NCI-H748 treated with DMSO at 0.1 percent for 48 hours (cell line): ENCODE measurements at regions not wholly inside any gene's neighbourhood (a gene's known extent, or its start where the extent isn't known, plus 50 kb on each side); places are given as distances from the start of the nearest gene placed in this dataset.

Experiments
- DNase-seq: peaks from one replicate; lab custom pipeline; 2025; lab: John Stamatoyannopoulos, UW

- no peak for DNase-seq
Observed at GRCh38 chr1:36743286-36744005, 260.7 kb upstream of the CSF3R start.

DNA sequence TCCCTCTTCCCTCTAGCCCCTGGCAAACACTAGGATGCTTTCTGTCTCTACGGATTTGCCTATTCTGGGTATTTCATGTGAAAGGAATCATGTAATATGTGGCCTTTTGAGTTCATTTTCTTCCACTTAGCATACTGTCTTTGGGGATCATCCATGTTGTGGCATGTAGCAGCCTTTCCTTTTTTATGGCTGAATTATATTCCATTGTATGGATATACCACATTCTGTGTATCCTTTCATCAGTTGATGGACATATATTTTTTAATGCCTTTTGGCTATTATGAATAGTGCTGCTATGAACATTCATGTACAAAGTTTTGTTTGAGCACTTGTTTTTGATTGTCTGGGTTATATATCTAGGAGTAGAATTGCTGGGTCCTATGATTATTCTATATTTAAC, 258.4 kb upstream of the CSF3R start:
- no peak for DNase-seq

- DNase-seq = no peak
Observed at GRCh38 chr1:36740446-36740845, 257.7 kb upstream of the CSF3R start.

- no peak for DNase-seq
Observed at GRCh38 chr1:36739703-36740289, 257.1 kb upstream of the CSF3R start.

DNA sequence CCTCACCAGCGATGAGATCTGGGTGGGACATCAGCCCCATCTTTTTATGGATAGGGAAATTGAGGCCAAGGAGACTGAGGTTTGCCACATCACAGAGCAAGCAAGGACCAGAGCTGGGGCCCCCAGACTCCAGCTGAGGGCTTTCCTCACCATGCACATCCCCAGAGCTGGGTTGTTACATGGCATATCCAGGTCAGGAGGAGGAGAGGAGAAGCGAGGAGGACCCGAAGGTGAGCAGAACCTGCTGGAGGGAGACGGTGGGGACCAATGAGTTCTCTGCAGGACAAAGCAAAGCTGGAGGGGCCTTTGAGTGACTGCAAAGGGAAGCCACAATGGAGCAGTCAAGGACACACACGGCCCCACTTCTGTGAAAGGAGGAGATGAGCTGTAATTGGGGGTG, 255.5 kb upstream of the CSF3R start:
- DNase-seq = no peak

DNA sequence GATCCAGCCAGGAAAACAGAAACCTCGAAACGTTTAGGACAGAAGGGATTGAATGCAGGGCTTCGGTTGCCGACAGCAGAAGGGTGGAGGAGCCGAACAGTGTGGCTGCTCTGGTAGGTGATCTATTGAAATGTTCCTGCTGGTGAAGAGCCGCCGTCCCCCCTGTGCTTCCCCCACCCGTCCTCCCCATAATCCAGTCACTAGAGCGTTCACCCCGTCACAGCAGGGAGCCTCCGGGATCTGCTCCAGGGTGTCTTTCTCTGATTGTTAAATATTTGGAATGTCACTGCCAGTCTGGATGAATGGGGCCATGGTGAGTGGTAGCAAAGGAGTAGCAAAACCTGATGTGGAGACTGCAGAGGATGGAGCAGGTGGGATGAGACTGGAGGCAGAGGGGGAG, 255.1 kb upstream of the CSF3R start:
- no peak for DNase-seq

DNA sequence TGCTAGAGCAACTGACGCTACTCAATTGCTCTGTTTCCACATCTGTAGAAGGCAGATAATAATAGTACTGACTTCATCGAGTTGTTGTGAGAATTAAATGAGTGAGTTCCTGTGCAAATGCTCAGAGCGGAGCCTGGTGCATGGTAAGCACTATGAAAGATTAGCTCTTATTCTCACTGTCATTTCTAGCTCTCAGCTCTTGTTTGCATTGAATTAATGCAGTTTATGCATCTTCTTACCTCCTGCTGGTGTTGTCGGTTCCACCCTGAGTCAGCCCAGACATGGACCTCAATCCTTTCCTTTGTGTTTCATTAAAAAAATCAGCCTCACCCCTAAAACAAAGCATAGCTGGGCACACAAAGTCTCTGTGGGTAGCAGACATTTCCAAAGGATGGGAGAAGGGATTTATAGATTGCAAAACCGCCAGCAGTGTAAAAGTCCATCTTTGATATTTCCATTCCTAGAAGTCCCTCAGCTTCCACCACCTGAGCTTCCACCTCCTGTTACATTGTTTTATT, 254.4 kb upstream of the CSF3R start:
- DNase-seq = no peak

DNA sequence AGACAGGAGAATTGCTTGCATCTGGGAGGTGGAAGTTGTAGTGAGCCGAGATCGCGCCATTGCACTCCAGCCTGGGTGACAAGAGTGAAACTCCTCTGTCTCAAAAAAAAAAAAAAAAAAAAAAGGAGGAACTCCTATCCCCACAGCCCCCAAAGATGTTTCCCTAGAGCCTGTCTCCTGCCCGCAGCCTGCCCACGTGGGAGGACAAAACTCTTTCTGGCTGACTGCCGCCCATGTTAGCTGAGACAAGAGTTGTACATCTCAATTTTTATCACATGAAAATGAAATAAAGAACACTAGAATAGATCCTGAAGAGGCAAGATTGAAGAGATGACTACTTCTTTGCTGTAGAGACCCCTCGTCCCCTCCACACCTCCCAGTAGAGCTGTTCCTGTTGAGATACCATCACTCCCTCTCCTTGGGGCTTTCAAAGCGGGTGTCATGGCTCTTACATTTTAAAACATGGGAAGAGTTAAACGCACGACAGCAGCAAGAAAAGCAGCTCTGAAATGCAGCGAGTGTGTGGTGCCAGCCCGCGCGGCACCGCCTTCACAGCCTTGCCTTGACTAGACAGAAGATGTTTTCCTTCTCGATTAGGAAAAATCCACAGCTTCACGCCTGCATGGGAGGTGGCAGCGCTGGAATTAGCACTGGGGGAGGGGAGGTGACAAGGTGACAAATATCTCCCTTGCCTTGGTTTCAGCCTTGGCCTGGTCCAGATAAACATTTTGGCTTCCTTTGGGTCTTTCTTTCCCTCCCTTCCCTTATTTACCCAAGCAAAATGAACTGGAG, 253.4 kb upstream of the CSF3R start:
- DNase-seq = no peak

GRCh38 chr1:36735436-36735835, 252.7 kb upstream of the CSF3R start:
- DNase-seq = no peak

GRCh38 chr1:36734356-36734755, 251.6 kb upstream of the CSF3R start:
- DNase-seq = no peak

GRCh38 chr1:36733748-36734147, 251.0 kb upstream of the CSF3R start:
- no peak for DNase-seq

DNA sequence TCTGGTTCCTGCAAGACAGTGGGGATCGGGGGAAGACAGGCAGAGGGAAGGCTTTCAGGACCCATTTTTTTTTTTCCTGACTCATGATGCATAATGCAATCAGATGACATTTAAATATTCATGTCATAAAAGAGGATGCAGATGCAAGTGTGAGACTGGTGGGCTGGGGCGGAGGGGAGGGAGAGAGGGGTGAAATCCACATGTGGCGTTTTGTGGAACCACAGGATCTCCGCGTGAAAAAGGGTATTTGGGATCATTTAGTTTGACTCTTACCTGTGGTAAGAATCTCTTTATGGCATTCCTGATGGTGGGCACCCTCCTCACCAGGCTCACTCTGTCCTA, 249.3 kb upstream of the CSF3R start:
- no peak for DNase-seq

GRCh38 chr1:36731226-36732014, 248.7 kb upstream of the CSF3R start:
- no peak for DNase-seq

- no peak for DNase-seq
Observed at GRCh38 chr1:36730599-36730998, 247.9 kb upstream of the CSF3R start.

- no peak for DNase-seq
Observed at GRCh38 chr1:36729716-36730510, 247.2 kb upstream of the CSF3R start.

GRCh38 chr1:36729289-36729688, 246.6 kb upstream of the CSF3R start:
- DNase-seq = no peak

DNA sequence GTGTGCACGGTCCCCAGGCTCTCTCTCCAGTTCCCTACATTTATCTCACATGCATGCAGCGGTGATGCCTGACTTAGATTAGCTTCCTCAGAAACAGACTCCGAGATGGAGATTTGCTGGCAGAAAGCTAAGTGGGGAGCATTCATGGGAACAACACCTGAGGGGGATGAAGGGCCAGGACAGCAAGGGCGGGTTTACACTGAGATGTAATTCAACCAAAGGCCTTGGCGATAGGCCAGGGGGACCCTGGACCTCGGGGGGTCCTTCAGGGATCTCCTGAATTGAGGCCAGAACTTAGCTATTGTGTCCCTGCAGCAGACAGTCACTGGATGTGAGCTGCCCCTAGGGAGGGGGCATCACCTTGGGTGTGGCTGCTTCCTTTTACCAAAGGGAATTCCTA, 246.1 kb upstream of the CSF3R start:
- no peak for DNase-seq

- no peak for DNase-seq
Observed at GRCh38 chr1:36728051-36728450, 245.3 kb upstream of the CSF3R start.

DNA sequence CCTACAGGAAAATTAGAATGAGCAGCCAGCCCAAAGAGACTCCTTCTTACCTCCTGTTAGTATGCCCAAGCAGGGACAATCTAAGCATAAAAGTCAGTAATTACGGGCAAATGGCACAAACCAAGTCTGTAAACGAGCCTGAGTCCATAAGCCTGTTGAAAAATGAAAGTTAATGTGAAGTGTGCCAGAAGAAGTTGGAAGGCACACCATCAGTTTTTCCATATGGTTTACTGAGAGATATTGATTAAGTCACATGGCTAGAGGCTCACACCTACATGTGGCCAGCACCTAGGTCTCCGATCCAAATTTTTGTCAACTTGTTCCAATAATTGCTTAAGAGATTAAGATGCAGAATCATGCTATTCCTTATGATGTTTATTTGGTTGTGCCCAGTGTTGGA, 242.4 kb upstream of the CSF3R start:
- no peak for DNase-seq

GRCh38 chr1:36723813-36724212, 241.1 kb upstream of the CSF3R start:
- DNase-seq = no peak

GRCh38 chr1:36722871-36723270, 240.2 kb upstream of the CSF3R start:
- no peak for DNase-seq

GRCh38 chr1:36721261-36721660, 238.5 kb upstream of the CSF3R start:
- DNase-seq = no peak
